HepG2 (cell line): ENCODE measurements at regions not wholly inside any gene's neighbourhood (a gene's known extent, or its start where the extent isn't known, plus 50 kb on each side); places are given as distances from the start of the nearest gene placed in this dataset.

Experiments
- ATAC-seq: fragments of 200-7000 bp; cut with Tn5 transposase; 3 replicates; pipeline ENCODE4 v1.9.1; 2020; ENCODE audit warnings: mild to moderate bottlenecking, moderate library complexity
- BruUV-seq: library from RNA; stranded (reverse); fragments of 400-500 nt; replicated peaks from 2 replicates; lab custom pipeline; 2021; lab: Mats Ljungman, UMichigan
- CTCF ChIA-PET: fragments of 300-600 bp; formaldehyde crosslinking; extraction: SDS; loops from one replicate; lab custom pipeline; 2021; ENCODE audit warnings: low total read pairs, inconsistent platforms, low intra/inter-chr PET ratio; lab: Yijun Ruan, JAX
- POLR2A ChIA-PET: fragments of 350-600 bp; sonication (Branson Sonifier 250); formaldehyde crosslinking; loops from one replicate; lab custom pipeline; 2020; ENCODE audit warnings: antibody characterized with exemption, inconsistent platforms; lab: Yijun Ruan, JAX
- DNase-seq: peaks from one replicate; pipeline ENCODE4 v3.0.0-alpha.2; 2015; ENCODE audit warnings: low spot score
- FAIRE-seq: peaks from 3 replicates; lab custom pipeline; 2011; peaks lifted over from hg19 to GRCh38; lab: Jason Lieb, UNC
- H2AFZ ChIP-seq: one replicate; pipeline ENCODE4 v1.6.1; 2011; ENCODE audit warnings: low read length, inconsistent platforms
- H3K27ac ChIP-seq: fragments of 300-600 bp; 3 replicates; pipeline ENCODE4 v1.8.0; 2011; ENCODE audit warnings: mixed run types, mild to moderate bottlenecking, mixed read lengths, low read length, inconsistent platforms; ENCODE audit not compliant: insufficient read depth; ENCODE audit errors: extremely low read length
- H3K27me3 ChIP-seq, 2 experiments: fragments of 200-600 bp in 1 of 2; 2 replicates in 1 of 2; 3 replicates in 1 of 2; pipeline versions ENCODE4 v1.6.0 to v1.8.0; 2011; ENCODE audit warnings: low read length in 2 of 2, mild to moderate bottlenecking in 2 of 2, moderate library complexity in 2 of 2, inconsistent platforms in 1 of 2; ENCODE audit not compliant: insufficient read depth in 2 of 2, control insufficient read depth in 1 of 2
- H3K36me3 ChIP-seq, 2 experiments: fragments of 200-600 bp in 1 of 2; replicated peaks in 1 of 2; 2 replicates in 1 of 2; 3 replicates in 1 of 2; pipeline versions ENCODE4 v1.5.1 to v1.8.0; 2011; ENCODE audit warnings: low read length in 2 of 2, inconsistent platforms in 1 of 2; ENCODE audit not compliant: insufficient read depth in 2 of 2, control insufficient read depth in 1 of 2
- H3K4me1 ChIP-seq: 2 replicates; pipeline ENCODE4 v1.5.1; 2012; ENCODE audit warnings: low read length, inconsistent platforms; ENCODE audit not compliant: insufficient read depth
- H3K4me2 ChIP-seq: 2 replicates; pipeline ENCODE4 v1.6.0; 2011; ENCODE audit warnings: low read depth, low read length, inconsistent platforms
- H3K4me3 ChIP-seq, 3 experiments: fragments of 200-600 bp in 1 of 3; sonication (generic), shearing (Covaris generic) in 1 of 3; replicated peaks in 1 of 3; 2 replicates each; pipeline ENCODE4 v1.5.1; 2011 to 2016; ENCODE audit warnings: low read length in 3 of 3, inconsistent platforms in 2 of 3, low read depth in 2 of 3, mild to moderate bottlenecking in 2 of 3, control low read depth in 1 of 3, mixed read lengths in 1 of 3; ENCODE audit not compliant: insufficient read depth in 1 of 3
- H3K79me2 ChIP-seq: one replicate; pipeline ENCODE4 v1.6.1; 2011; ENCODE audit warnings: low read length, inconsistent platforms; ENCODE audit not compliant: insufficient read depth
- H3K9ac ChIP-seq: 2 replicates; pipeline ENCODE4 v1.6.0; 2011; ENCODE audit warnings: mild to moderate bottlenecking, low read depth, low read length, inconsistent platforms; ENCODE audit not compliant: insufficient read depth
- H3K9me3 ChIP-seq: 2 replicates; pipeline ENCODE4 v1.5.1; 2012; ENCODE audit warnings: mild to moderate bottlenecking, low read length
- H4K20me1 ChIP-seq: 2 replicates; pipeline ENCODE4 v1.6.0; 2011; ENCODE audit warnings: inconsistent platforms, mild to moderate bottlenecking, low read length, moderate library complexity; ENCODE audit not compliant: insufficient read depth
- BRCA1 ChIP-seq: sonication (generic); formaldehyde crosslinking; IDR thresholded peaks from 2 replicates; pipeline ENCODE4 v1.4.0; 2020; ENCODE audit warnings: missing genetic modification reagents
- ETV6 ChIP-seq: sonication (generic); formaldehyde crosslinking; conservative IDR thresholded peaks from 2 replicates; pipeline ENCODE4 v1.4.0; 2020; ENCODE audit warnings: missing genetic modification reagents
- HDAC1 ChIP-seq: sonication (generic); formaldehyde crosslinking; IDR thresholded peaks from 2 replicates; pipeline ENCODE4 v1.5.1; 2020; ENCODE audit warnings: mild to moderate bottlenecking, missing genetic modification reagents
- HES4 ChIP-seq: sonication (generic); formaldehyde crosslinking; IDR thresholded peaks from 2 replicates; pipeline ENCODE4 v1.9.0; 2021; ENCODE audit warnings: mild to moderate bottlenecking, missing genetic modification reagents, borderline replicate concordance
- HOXA5 ChIP-seq: sonication (generic); formaldehyde crosslinking; IDR thresholded peaks from 2 replicates; pipeline ENCODE4 v1.4.0; 2020; ENCODE audit warnings: missing genetic modification reagents
- JUND ChIP-seq: sonication (generic); formaldehyde crosslinking; IDR thresholded peaks from 2 replicates; pipeline ENCODE4 v1.8.0; 2022; ENCODE audit warnings: mild to moderate bottlenecking, missing genetic modification reagents
- LRRFIP1 ChIP-seq: sonication (generic); formaldehyde crosslinking; conservative IDR thresholded peaks from 2 replicates; pipeline ENCODE4 v1.4.0; 2020; ENCODE audit warnings: missing genetic modification reagents
- NONO ChIP-seq, 2 experiments: fragments of 450-650 bp in 1 of 2; sonication (generic) in 1 of 2; formaldehyde crosslinking in 1 of 2; IDR thresholded peaks in 1 of 2; conservative IDR thresholded peaks in 1 of 2; 2 replicates each; pipeline versions ENCODE4 v1.6.1 to v1.8.0; 2017 to 2022; ENCODE audit warnings: mild to moderate bottlenecking in 1 of 2, missing genetic modification reagents in 1 of 2, moderate library complexity in 1 of 2
- PLSCR1 ChIP-seq: sonication (generic); formaldehyde crosslinking; IDR thresholded peaks from 2 replicates; pipeline ENCODE4 v1.5.0; 2020; ENCODE audit warnings: missing genetic modification reagents, mild to moderate bottlenecking, borderline replicate concordance
- STAT5B ChIP-seq: sonication (generic); formaldehyde crosslinking; IDR thresholded peaks from 2 replicates; pipeline ENCODE4 v1.4.0; 2020; ENCODE audit warnings: missing genetic modification reagents
- ZNF367 ChIP-seq: sonication (generic); formaldehyde crosslinking; IDR thresholded peaks from 2 replicates; pipeline ENCODE4 v1.4.0; 2020; ENCODE audit warnings: missing genetic modification reagents, borderline replicate concordance
- ZNF446 ChIP-seq: sonication (generic); formaldehyde crosslinking; IDR thresholded peaks from 2 replicates; pipeline ENCODE4 v1.5.0; 2020; ENCODE audit warnings: mild to moderate bottlenecking, missing genetic modification reagents
- ZNF549 ChIP-seq: sonication (generic); formaldehyde crosslinking; IDR thresholded peaks from 2 replicates; pipeline ENCODE4 v1.5.0; 2020; ENCODE audit warnings: missing genetic modification reagents
- ZNF747 ChIP-seq: sonication (generic); formaldehyde crosslinking; IDR thresholded peaks from 2 replicates; pipeline ENCODE4 v1.8.1; 2023; ENCODE audit warnings: missing genetic modification reagents, mild to moderate bottlenecking, borderline replicate concordance
- WGBS: methylation state at CpG from one replicate; pipeline ENCODE4 v1.1.6; 2017; ENCODE audit warnings: low lambda C conversion rate; 5-methylcytosine and 5-hydroxymethylcytosine counted together
- in situ Hi-C: cut with HindIII; loops from 2 replicates; pipeline ENCODE4 v1.10.0; 2017; ENCODE audit warnings: low pct_unique_long_range_greater_than_20kb; ENCODE audit not compliant: extremely low pct_ligation_motif_present
- intact Hi-C: fragments of 100-400 bp; cut with micrococcal nuclease; formaldehyde crosslinking; loops from one replicate; pipeline ENCODE4 v1.10.0; 2022; ENCODE audit not compliant: unreplicated experiment
- TF ChIP-seq, protein P1 (sequence below): sonication (generic); formaldehyde crosslinking; IDR thresholded peaks from 2 replicates; pipeline ENCODE4 v1.5.0; 2020; ENCODE audit warnings: missing genetic modification reagents
- TF ChIP-seq, protein P2 (sequence below): sonication (generic); formaldehyde crosslinking; IDR thresholded peaks from 2 replicates; pipeline ENCODE4 v1.4.0; 2020; ENCODE audit warnings: mild to moderate bottlenecking, missing genetic modification reagents
- TF ChIP-seq, protein P3 (sequence below): sonication (generic); formaldehyde crosslinking; IDR thresholded peaks from 2 replicates; pipeline ENCODE4 v1.4.0; 2020; ENCODE audit warnings: low read depth, missing genetic modification reagents

DNA sequence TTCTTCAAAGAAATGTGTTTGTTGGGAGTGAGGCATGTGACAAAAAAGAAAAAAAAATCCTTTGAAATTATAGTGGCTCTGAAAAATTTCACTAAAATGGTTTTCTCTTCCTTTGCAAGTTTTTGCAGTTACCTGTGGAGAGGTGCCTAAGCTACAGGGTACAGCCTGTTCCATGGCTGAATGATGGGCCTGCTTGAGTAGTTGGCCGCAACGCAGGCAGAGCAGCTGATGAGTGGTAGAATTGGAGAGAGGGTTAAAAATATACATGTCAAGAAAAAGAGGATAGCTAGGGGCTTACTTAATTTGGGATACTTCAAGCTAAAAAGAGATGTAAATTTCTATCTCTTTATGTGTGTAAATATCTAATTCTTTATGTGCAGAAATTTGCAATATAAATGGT lies 629.1 kb upstream of the SLC10A2 start:
- ChIA-PET POLR2A (no interaction called here), CTCF (no interaction called here)
- DNase-seq (no peak), ATAC-seq (no peak), FAIRE-seq (no peak)
- Histone ChIP-seq H3K27ac (no peak overlapping the region), H3K79me2 (no peaks in the 10 kb centered on the region), H3K9ac (no peak overlapping the region), H3K4me2 (no peak overlapping the region), H3K4me3 (no peak overlapping the region), H3K9me3 (peaks cover 39% of the 10 kb centered on the region), H3K4me1 (no peaks in the 10 kb centered on the region), H3K36me3 (no peaks in the 10 kb centered on the region), H2AFZ (no peak overlapping the region), H4K20me1 (no peaks in the 10 kb centered on the region), H3K27me3 (no peaks in the 10 kb centered on the region)
- no TSS peak for BruUV-seq
- WGBS = 41% methylated on average over 2 of the region's 2 CpGs
- intact Hi-C loops (no loop called here), in situ Hi-C loops (no loop called here)
- TF ChIP-seq HOXA5 (CRISPR knock-in tag) = no peak
- no peak for TF ChIP-seq ZNF367
- TF ChIP-seq, protein P1, sequence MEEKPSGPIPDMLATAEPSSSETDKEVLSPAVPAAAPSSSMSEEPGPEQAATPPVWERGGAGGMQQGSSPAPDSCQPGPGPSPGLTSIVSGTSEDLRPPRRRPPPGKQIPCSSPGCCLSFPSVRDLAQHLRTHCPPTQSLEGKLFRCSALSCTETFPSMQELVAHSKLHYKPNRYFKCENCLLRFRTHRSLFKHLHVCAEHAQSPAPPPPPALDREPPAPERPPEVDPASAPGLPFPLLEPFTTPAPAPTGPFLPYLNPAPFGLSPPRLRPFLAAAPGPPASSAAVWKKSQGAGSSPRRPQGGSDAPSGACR (CRISPR knock-in tag) = no peak
- TF ChIP-seq, protein P2, sequence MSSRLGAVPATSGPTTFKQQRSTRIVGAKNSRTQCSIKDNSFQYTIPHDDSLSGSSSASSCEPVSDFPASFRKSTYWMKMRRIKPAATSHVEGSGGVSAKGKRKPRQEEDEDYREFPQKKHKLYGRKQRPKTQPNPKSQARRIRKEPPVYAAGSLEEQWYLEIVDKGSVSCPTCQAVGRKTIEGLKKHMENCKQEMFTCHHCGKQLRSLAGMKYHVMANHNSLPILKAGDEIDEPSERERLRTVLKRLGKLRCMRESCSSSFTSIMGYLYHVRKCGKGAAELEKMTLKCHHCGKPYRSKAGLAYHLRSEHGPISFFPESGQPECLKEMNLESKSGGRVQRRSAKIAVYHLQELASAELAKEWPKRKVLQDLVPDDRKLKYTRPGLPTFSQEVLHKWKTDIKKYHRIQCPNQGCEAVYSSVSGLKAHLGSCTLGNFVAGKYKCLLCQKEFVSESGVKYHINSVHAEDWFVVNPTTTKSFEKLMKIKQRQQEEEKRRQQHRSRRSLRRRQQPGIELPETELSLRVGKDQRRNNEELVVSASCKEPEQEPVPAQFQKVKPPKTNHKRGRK (CRISPR knock-in tag) = no peak
- no peak for TF ChIP-seq NONO (IDR thresholded peaks at IDR 0.05)
- no peak for TF ChIP-seq NONO (CRISPR knock-in tag; conservative IDR thresholded peaks at IDR 0.05)
- TF ChIP-seq HES4 (CRISPR knock-in tag) = no peak
- TF ChIP-seq BRCA1 (CRISPR knock-in tag) = no peak
- no peak for TF ChIP-seq ZNF446 (CRISPR knock-in tag)
- TF ChIP-seq, protein P3, sequence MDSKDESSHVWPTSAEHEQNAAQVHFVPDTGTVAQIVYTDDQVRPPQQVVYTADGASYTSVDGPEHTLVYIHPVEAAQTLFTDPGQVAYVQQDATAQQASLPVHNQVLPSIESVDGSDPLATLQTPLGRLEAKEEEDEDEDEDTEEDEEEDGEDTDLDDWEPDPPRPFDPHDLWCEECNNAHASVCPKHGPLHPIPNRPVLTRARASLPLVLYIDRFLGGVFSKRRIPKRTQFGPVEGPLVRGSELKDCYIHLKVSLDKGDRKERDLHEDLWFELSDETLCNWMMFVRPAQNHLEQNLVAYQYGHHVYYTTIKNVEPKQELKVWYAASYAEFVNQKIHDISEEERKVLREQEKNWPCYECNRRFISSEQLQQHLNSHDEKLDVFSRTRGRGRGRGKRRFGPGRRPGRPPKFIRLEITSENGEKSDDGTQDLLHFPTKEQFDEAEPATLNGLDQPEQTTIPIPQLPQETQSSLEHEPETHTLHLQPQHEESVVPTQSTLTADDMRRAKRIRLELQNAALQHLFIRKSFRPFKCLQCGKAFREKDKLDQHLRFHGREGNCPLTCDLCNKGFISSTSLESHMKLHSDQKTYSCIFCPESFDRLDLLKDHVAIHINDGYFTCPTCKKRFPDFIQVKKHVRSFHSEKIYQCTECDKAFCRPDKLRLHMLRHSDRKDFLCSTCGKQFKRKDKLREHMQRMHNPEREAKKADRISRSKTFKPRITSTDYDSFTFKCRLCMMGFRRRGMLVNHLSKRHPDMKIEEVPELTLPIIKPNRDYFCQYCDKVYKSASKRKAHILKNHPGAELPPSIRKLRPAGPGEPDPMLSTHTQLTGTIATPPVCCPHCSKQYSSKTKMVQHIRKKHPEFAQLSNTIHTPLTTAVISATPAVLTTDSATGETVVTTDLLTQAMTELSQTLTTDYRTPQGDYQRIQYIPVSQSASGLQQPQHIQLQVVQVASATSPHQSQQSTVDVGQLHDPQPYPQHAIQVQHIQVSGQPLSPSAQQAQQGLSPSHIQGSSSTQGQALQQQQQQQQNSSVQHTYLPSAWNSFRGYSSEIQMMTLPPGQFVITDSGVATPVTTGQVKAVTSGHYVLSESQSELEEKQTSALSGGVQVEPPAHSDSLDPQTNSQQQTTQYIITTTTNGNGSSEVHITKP = no peak
- TF ChIP-seq STAT5B = no peak
- no peak for TF ChIP-seq ETV6 (CRISPR knock-in tag)
- TF ChIP-seq LRRFIP1 (CRISPR knock-in tag) = no peak
- no peak for TF ChIP-seq PLSCR1
- TF ChIP-seq ZNF747 (CRISPR knock-in tag) = no peak
- no peak for TF ChIP-seq HDAC1 (CRISPR knock-in tag)
- no peak for TF ChIP-seq JUND (CRISPR knock-in tag)
- no peak for TF ChIP-seq ZNF549 (CRISPR knock-in tag)
